Mesenchymal stem cell (in vitro differentiated cells and primary cell): ENCODE measurements at regions not wholly inside any gene's neighbourhood (a gene's known extent, or its start where the extent isn't known, plus 50 kb on each side); places are given as distances from the start of the nearest gene placed in this dataset.

Experiments used
- DNase-seq: peaks from one replicate; pipeline ENCODE4 v3.0.0-alpha.2; 2013
- H2AFZ ChIP-seq: one replicate; pipeline ENCODE4 v1.6.1; 2013; ENCODE audit warnings: low read depth, mild to moderate bottlenecking, control low read depth, inconsistent platforms, low read length, moderate library complexity
- H2AK5ac ChIP-seq: 2 replicates; pipeline ENCODE4 v1.6.1; 2013; ENCODE audit warnings: low read length, moderate library complexity, mild to moderate bottlenecking, inconsistent platforms; ENCODE audit not compliant: severe bottlenecking
- H2BK120ac ChIP-seq: one replicate; pipeline ENCODE4 v1.6.1; 2013; ENCODE audit warnings: low read depth, mild to moderate bottlenecking, inconsistent platforms, low read length, moderate library complexity
- H2BK12ac ChIP-seq, 2 experiments: one replicate each; pipeline ENCODE4 v1.6.1; 2013; ENCODE audit warnings: inconsistent platforms in 2 of 2, low read length in 2 of 2, mild to moderate bottlenecking in 2 of 2, moderate library complexity in 2 of 2, control low read depth in 1 of 2
- H2BK15ac ChIP-seq: one replicate; pipeline ENCODE4 v1.6.1; 2013; ENCODE audit warnings: mild to moderate bottlenecking, low read depth, inconsistent platforms; ENCODE audit not compliant: poor library complexity, severe bottlenecking
- H2BK5ac ChIP-seq: 2 replicates; pipeline ENCODE4 v1.6.1; 2013; ENCODE audit warnings: low read depth, mild to moderate bottlenecking, low read length, control low read depth, inconsistent platforms; ENCODE audit not compliant: poor library complexity, severe bottlenecking
- H3K14ac ChIP-seq, 2 experiments: one replicate each; pipeline ENCODE4 v1.6.1; 2013; ENCODE audit warnings: inconsistent platforms in 2 of 2, low read length in 2 of 2, control low read depth in 1 of 2, mild to moderate bottlenecking in 1 of 2, moderate library complexity in 1 of 2
- H3K18ac ChIP-seq, 2 experiments: one replicate each; pipeline ENCODE4 v1.6.1; 2013; ENCODE audit warnings: inconsistent platforms in 2 of 2, low read length in 2 of 2, control low read depth in 1 of 2, low read depth in 1 of 2, mild to moderate bottlenecking in 1 of 2
- H3K23ac ChIP-seq, 2 experiments: one replicate each; pipeline ENCODE4 v1.6.1; 2013; ENCODE audit warnings: inconsistent platforms in 2 of 2, low read length in 2 of 2, mild to moderate bottlenecking in 2 of 2, moderate library complexity in 2 of 2, control low read depth in 1 of 2
- H3K27ac ChIP-seq: 2 replicates; pipeline ENCODE4 v1.5.1; 2013; ENCODE audit warnings: mild to moderate bottlenecking, moderate library complexity, low read length, control low read depth, inconsistent platforms; ENCODE audit not compliant: poor library complexity, severe bottlenecking
- H3K27me3 ChIP-seq, 2 experiments: 2 replicates each; pipeline versions ENCODE4 v1.6.1 to v1.7.0; 2013; ENCODE audit warnings: low read length in 2 of 2, mild to moderate bottlenecking in 2 of 2, moderate library complexity in 2 of 2, control low read depth in 1 of 2, inconsistent platforms in 1 of 2; ENCODE audit not compliant: control insufficient read depth in 1 of 2, insufficient read depth in 1 of 2
- H3K36me3 ChIP-seq, 2 experiments: 2 replicates each; pipeline versions ENCODE4 v1.6.1 to v1.7.0; 2013; ENCODE audit warnings: low read length in 2 of 2, control low read depth in 1 of 2, inconsistent platforms in 1 of 2, low read depth in 1 of 2, mild to moderate bottlenecking in 1 of 2; ENCODE audit not compliant: insufficient read depth in 2 of 2, control insufficient read depth in 1 of 2
- H3K4ac ChIP-seq, 2 experiments: one replicate each; pipeline ENCODE4 v1.6.1; 2013; ENCODE audit warnings: inconsistent platforms in 2 of 2, low read length in 2 of 2, mild to moderate bottlenecking in 2 of 2, moderate library complexity in 2 of 2, control low read depth in 1 of 2, low read depth in 1 of 2
- H3K4me1 ChIP-seq: 2 replicates; pipeline ENCODE4 v1.6.1; 2013; ENCODE audit warnings: low read depth, low read length, control low read depth; ENCODE audit not compliant: control insufficient read depth, insufficient read depth
- H3K4me2 ChIP-seq: 2 replicates; pipeline ENCODE4 v1.6.1; 2013; ENCODE audit warnings: low read length, mild to moderate bottlenecking, inconsistent platforms; ENCODE audit not compliant: poor library complexity, severe bottlenecking
- H3K4me3 ChIP-seq, 2 experiments: 2 replicates each; pipeline versions ENCODE4 v1.5.1 to v1.7.0; 2013; ENCODE audit warnings: low read length in 2 of 2, mild to moderate bottlenecking in 2 of 2, control low read depth in 1 of 2, low read depth in 1 of 2; ENCODE audit not compliant: insufficient read depth in 1 of 2
- H3K79me1 ChIP-seq: replicated peaks from 2 replicates; pipeline ENCODE4 v1.6.1; 2013; ENCODE audit warnings: mild to moderate bottlenecking, control low read depth, low read length, inconsistent platforms; ENCODE audit not compliant: poor library complexity, severe bottlenecking
- H3K9ac ChIP-seq: 2 replicates; pipeline ENCODE4 v1.7.0; 2013; ENCODE audit warnings: mild to moderate bottlenecking, low read length, moderate library complexity
- H3K9me3 ChIP-seq: 2 replicates; pipeline ENCODE4 v1.7.0; 2013; ENCODE audit warnings: mild to moderate bottlenecking, low read length; ENCODE audit not compliant: control insufficient read depth
- H4K8ac ChIP-seq: one replicate; pipeline ENCODE4 v1.6.1; 2013; ENCODE audit warnings: inconsistent platforms, mild to moderate bottlenecking, low read length, moderate library complexity
- H4K91ac ChIP-seq: one replicate; pipeline ENCODE4 v1.6.1; 2013; ENCODE audit warnings: mild to moderate bottlenecking, low read length, inconsistent platforms
- WGBS: methylation state at CpG from one replicate; pipeline ENCODE4 v1.1.7; 2013; ENCODE audit warnings: mixed read lengths; 5-methylcytosine and 5-hydroxymethylcytosine counted together

GRCh38 chr1:175870217-175870616 is 126.8 kb upstream of the TNR start:
- Histone ChIP-seq H3K36me3 (no peaks in the 10 kb centered on the region), H3K18ac (no peak overlapping the region), H2BK12ac (no peak overlapping the region), H3K4me3 (no peak overlapping the region), H2BK5ac (no peak overlapping the region), H4K91ac (no peak overlapping the region), H3K27me3 (peaks cover 3 to 7% of the 10 kb centered on the region in 2 experiments), H3K9ac (no peak overlapping the region), H3K4ac (no peak overlapping the region), H3K27ac (no peak overlapping the region), H2BK15ac (peak overlapping the region; percentile 74), H3K4me1 (no peaks in the 10 kb centered on the region), H3K79me1 (no peaks in the 10 kb centered on the region), H2AFZ (no peak overlapping the region), H3K14ac (peak overlapping the region in 1 of 2 experiments; percentile 2), H3K9me3 (no peaks in the 10 kb centered on the region), H3K23ac (no peak overlapping the region), H3K4me2 (no peak overlapping the region), H2AK5ac (no peak overlapping the region), H2BK120ac (no peak overlapping the region), H4K8ac (no peak overlapping the region)
- DNase-seq: no peak
- WGBS: 85% methylated on average over 2 of the region's 3 CpGs

DNA sequence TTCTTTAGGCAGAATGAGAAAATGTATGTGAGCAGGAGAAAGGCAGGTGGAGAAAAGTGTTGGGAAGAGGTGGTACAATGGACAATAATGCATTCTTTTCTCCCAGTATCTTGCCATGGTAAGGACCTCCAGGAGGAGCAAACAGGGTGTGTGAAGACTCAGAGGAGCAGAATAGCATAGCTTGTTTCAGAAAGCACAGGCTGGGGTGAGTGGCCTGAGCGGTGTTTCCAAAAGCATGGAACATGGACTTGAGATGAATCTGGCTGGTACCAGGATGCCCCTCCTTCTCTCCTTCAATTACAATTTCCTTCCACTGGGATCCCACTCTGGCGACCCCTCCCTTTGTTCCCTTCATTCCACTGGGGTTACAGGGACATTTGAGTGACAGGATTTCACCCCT is 123.4 kb upstream of the TNR start:
- Histone ChIP-seq H4K91ac (no peak overlapping the region), H2AFZ (no peak overlapping the region), H2BK12ac (peak overlapping the region in 1 of 2 experiments; percentile 37), H3K18ac (no peak overlapping the region), H2BK5ac (no peak overlapping the region), H3K14ac (no peak overlapping the region), H3K79me1 (no peaks in the 10 kb centered on the region), H3K4ac (no peak overlapping the region), H3K4me2 (no peak overlapping the region), H2BK120ac (no peak overlapping the region), H3K23ac (no peak overlapping the region), H2BK15ac (no peak overlapping the region), H3K9ac (no peak overlapping the region), H3K4me1 (no peaks in the 10 kb centered on the region), H3K27ac (no peak overlapping the region), H2AK5ac (no peak overlapping the region), H4K8ac (no peak overlapping the region), H3K4me3 (no peak overlapping the region), H3K9me3 (no peaks in the 10 kb centered on the region), H3K36me3 (no peaks in the 10 kb centered on the region), H3K27me3 (peaks cover under 1 to 15% of the 10 kb centered on the region in 2 experiments)
- WGBS: 92% methylated on average over 1 of the region's 2 CpGs
- DNase-seq: no peak

DNA sequence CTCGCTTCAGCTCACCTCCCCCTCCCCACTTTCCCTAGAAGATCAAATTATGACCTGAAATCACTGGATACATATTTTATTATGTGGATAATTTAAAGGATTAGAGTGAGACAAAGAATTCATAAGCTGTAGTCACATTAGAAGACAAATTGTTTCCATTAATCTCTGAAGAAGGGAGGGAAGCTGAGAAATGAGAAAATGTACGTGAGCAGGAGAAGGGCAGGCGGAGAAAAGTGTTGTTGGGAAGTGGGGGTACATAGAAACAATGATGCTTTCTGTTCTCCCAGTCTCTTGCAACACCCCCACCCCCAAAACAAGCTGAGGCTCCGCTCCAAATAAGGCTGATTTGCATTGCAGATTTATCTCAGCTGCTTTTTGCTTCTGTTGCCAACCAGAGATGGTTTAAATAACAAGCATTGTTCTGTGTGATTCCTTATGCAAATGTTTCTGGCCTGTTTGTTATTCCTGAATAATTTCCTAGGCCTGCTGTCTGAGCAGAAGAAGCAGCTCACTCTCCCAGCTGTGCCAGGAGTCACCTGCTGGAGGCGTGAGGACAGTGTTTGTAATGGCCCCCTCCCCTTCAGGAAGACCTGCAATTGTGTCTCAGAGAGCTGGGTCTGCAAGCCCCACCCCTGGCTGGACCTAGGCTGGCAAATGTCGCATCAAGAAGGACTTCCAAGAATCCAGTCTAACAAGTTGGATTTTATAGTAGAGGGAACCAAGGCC is 121.8 kb upstream of the TNR start:
- Histone ChIP-seq H2AK5ac (no peak overlapping the region), H4K91ac (no peak overlapping the region), H3K9me3 (no peaks in the 10 kb centered on the region), H2BK12ac (no peak overlapping the region), H2BK15ac (no peak overlapping the region), H3K27me3 (peaks cover 5 to 17% of the 10 kb centered on the region in 2 experiments), H2BK120ac (no peak overlapping the region), H3K18ac (no peak overlapping the region), H3K36me3 (no peaks in the 10 kb centered on the region), H3K4me3 (no peak overlapping the region), H4K8ac (no peak overlapping the region), H3K27ac (no peak overlapping the region), H3K4ac (no peak overlapping the region), H2BK5ac (no peak overlapping the region), H3K14ac (no peak overlapping the region), H3K4me2 (no peak overlapping the region), H3K4me1 (no peaks in the 10 kb centered on the region), H3K23ac (no peak overlapping the region), H3K79me1 (no peaks in the 10 kb centered on the region), H3K9ac (no peak overlapping the region), H2AFZ (no peak overlapping the region)
- 67% methylated on average over 3 of the region's 6 CpGs for WGBS
- no peak for DNase-seq

- no peak overlapping the region for H2AFZ ChIP-seq
- H3K27ac ChIP-seq: no peak overlapping the region
- H3K4me2 ChIP-seq: no peak overlapping the region
- no peak overlapping the region for H4K8ac ChIP-seq
- no peak overlapping the region for H3K9ac ChIP-seq
- no peaks in the 10 kb centered on the region for H3K4me1 ChIP-seq
- no peak overlapping the region for H2BK12ac ChIP-seq
- peaks cover 5 to 21% of the 10 kb centered on the region in 2 experiments for H3K27me3 ChIP-seq
- 48% methylated on average over 3 of the region's 3 CpGs for WGBS
- no peaks in the 10 kb centered on the region for H3K36me3 ChIP-seq
- H3K14ac ChIP-seq: no peak overlapping the region
- H2BK120ac ChIP-seq: no peak overlapping the region
- no peaks in the 10 kb centered on the region for H3K9me3 ChIP-seq
- H2BK15ac ChIP-seq: no peak overlapping the region
- no peak overlapping the region for H2BK5ac ChIP-seq
- no peak overlapping the region for H3K4me3 ChIP-seq
- no peak overlapping the region for H2AK5ac ChIP-seq
- no peak for DNase-seq
- H4K91ac ChIP-seq: no peak overlapping the region
- H3K79me1 ChIP-seq: no peaks in the 10 kb centered on the region
- no peak overlapping the region for H3K23ac ChIP-seq
- peak overlapping the region in 1 of 2 experiments; percentile 9 for H3K18ac ChIP-seq
- H3K4ac ChIP-seq: no peak overlapping the region
These were observed 121.2 kb upstream of the TNR start for GRCh38 chr1:175864625-175865024.
